K562 (cell line): ENCODE measurements at regions not wholly inside any gene's neighbourhood (a gene's known extent, or its start where the extent isn't known, plus 50 kb on each side); places are given as distances from the start of the nearest gene placed in this dataset.

Experiments used
- AFF1 ChIP-seq, 2 experiments: fragments of 450-650 bp; IDR thresholded peaks; 2 replicates each; pipeline ENCODE4 v1.6.1; 2018; ENCODE audit warnings: mild to moderate bottlenecking in 2 of 2, low read depth in 1 of 2; ENCODE audit not compliant: partially characterized antibody in 2 of 2
- BACH1 ChIP-seq: fragments of 200-800 bp; sonication (Bioruptor generic); IDR thresholded peaks from 2 replicates; pipeline ENCODE4 v1.6.1; 2016; ENCODE audit warnings: missing genetic modification characterization, missing compliant biosample characterization
- CLOCK ChIP-seq: fragments of 250-450 bp; sonication (Bioruptor Pico); IDR thresholded peaks from 2 replicates; pipeline ENCODE4 v1.4.0; 2020; ENCODE audit warnings: mild to moderate bottlenecking, moderate library complexity, borderline replicate concordance
- CUX1 ChIP-seq: fragments of 200-800 bp; sonication (Bioruptor generic); IDR thresholded peaks from 2 replicates; pipeline ENCODE4 v1.6.1; 2016; ENCODE audit warnings: missing genetic modification characterization, missing compliant biosample characterization
- HLTF ChIP-seq: fragments of 450-650 bp; IDR thresholded peaks from 2 replicates; pipeline ENCODE4 v1.6.1; 2016
- POU5F1 ChIP-seq: fragments of 150-350 bp; IDR thresholded peaks from 2 replicates; pipeline ENCODE4 v1.6.1; 2014; ENCODE audit warnings: borderline replicate concordance, low read length, low read depth, mild to moderate bottlenecking; ENCODE audit not compliant: partially characterized antibody
- UBTF ChIP-seq, 2 experiments: IDR thresholded peaks; 2 replicates each; pipeline ENCODE4 v1.6.1; 2012; ENCODE audit warnings: improper control_type of control experiment in 2 of 2, low read depth in 2 of 2, low read length in 2 of 2, borderline replicate concordance in 1 of 2
- ZNF311 ChIP-seq: fragments of 250-450 bp; sonication (Bioruptor Pico); IDR thresholded peaks from 2 replicates; pipeline ENCODE4 v1.4.0; 2020; ENCODE audit warnings: mild to moderate bottlenecking, moderate library complexity
- ZNF668 ChIP-seq: fragments of 250-450 bp; sonication (Bioruptor Pico); IDR thresholded peaks from 2 replicates; pipeline ENCODE4 v1.8.0; 2022; ENCODE audit warnings: mild to moderate bottlenecking, inconsistent platforms
- TF ChIP-seq, protein P1 (sequence below), 2 experiments: fragments of 250-450 bp in 1 of 2; fragments of 450-650 bp in 1 of 2; sonication (Bioruptor Pico) in 1 of 2; IDR thresholded peaks; 2 replicates each; pipeline versions ENCODE4 v1.6.1 to v1.8.0; 2016 to 2021; ENCODE audit warnings: mild to moderate bottlenecking in 2 of 2, moderate library complexity in 2 of 2, missing compliant biosample characterization in 1 of 2, missing genetic modification characterization in 1 of 2

DNA sequence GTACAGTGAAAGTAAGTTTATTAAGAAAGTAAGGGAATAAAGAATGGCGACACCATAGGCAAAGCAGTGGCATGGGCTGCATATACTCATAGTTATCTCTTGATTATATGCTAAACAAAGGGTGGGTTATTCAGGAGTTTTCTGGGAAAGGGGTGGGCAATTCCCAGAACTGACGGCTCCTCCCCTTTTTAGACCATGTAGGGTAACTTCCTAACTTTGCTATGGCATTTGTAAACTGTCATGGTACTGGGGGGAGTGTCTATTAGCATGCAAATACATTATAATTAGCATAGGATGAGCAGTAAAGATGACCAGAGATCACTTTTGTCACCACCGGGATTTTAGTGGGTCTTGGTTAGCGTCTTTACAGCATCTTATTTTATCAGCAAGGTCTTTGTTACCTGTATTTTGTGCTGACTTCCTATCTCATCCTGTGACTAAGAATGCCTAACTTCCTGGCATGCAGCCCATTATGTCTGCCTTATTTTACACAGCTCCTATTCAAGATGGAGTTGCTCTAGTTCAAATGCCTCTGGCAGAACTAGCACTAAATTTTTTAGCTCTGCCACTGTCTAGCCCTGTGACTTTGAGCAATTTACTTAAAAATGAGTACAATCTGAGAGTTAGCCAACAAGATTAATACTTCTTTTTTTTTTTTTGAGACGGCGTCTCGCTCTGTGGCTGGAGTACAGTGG, 110.3 kb upstream of the PALMD start (continued):
- TF ChIP-seq CLOCK (CRISPR knock-in tag) (peak; percentile 25; the same call in 1 of the 2 replicates), AFF1 (IDR thresholded peaks at IDR 0.05; ENCODE audit: low read depth in 1 of 2, partially characterized antibody in 2 of 2) (no peak), CUX1 (CRISPR knock-in tag) (peak; percentile 79), BACH1 (tag) (peak; percentile 60; the same call in 1 of the 2 replicates), POU5F1 (no peak), ZNF668 (CRISPR knock-in tag) (peak; percentile 93), ZNF311 (CRISPR knock-in tag) (0 out of 2 replicates have a peak, but pooled peaks have one; percentile 74), HLTF (no peak), UBTF (IDR thresholded peaks at IDR 0.05; ENCODE audit: borderline replicate concordance in 1 of 2, low read depth in 2 of 2, low read length in 2 of 2) (no peak)
- TF ChIP-seq, protein P1, sequence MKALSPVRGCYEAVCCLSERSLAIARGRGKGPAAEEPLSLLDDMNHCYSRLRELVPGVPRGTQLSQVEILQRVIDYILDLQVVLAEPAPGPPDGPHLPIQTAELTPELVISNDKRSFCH (CRISPR knock-in tag; IDR thresholded peaks at IDR 0.05) = peak; percentile 34; the same call in 1 of the 2 replicates
- TF ChIP-seq, protein P1 (tag; IDR thresholded peaks at IDR 0.05) = no peak
